HCT116 (cell line): ENCODE measurements at regions not wholly inside any gene's neighbourhood (a gene's known extent, or its start where the extent isn't known, plus 50 kb on each side); places are given as distances from the start of the nearest gene placed in this dataset.

Source experiments
- ATAC-seq: fragments of 200-7000 bp; cut with Tn5 transposase; 2 replicates; pipeline ENCODE4 v1.9.1; 2020; ENCODE audit warnings: mild to moderate bottlenecking, moderate library complexity
- BruUV-seq: library from RNA; stranded (reverse); fragments of 400-500 nt; replicated peaks from 2 replicates; lab custom pipeline; 2021; lab: Mats Ljungman, UMichigan
- CTCF ChIA-PET: fragments of 300-600 bp; sonication (Branson Sonifier 250); formaldehyde crosslinking; loops from one replicate; lab custom pipeline; 2021; ENCODE audit warnings: antibody characterized with exemption; lab: Charles Lee
- POLR2A ChIA-PET: fragments of 300-600, 350-600 bp; sonication (Branson Sonifier 250); formaldehyde crosslinking; loops from one replicate; lab custom pipeline; 2021; ENCODE audit warnings: antibody characterized with exemption; lab: Charles Lee
- RAD21 ChIA-PET, 2 experiments: fragments of 300-600 bp; sonication (Branson Sonifier 250); formaldehyde crosslinking; loops; one replicate each; lab custom pipeline; 2023; ENCODE audit warnings: low total read pairs in 2 of 2; ENCODE audit not compliant: uncharacterized antibody in 2 of 2, unreplicated experiment in 2 of 2, low non-redundant PET in 1 of 2; lab: Charles Lee
- DNase-seq: peaks from one replicate; pipeline ENCODE4 v3.0.0-alpha.2; 2010; ENCODE audit warnings: low read depth, low spot score
- H2AFZ ChIP-seq: fragments of 200-600 bp; shearing (Covaris generic), sonication (generic); 2 replicates; pipeline ENCODE4 v1.6.1; 2017; ENCODE audit warnings: low read depth, mixed run types, mixed read lengths, antibody characterized with exemption, low read length; ENCODE audit not compliant: poor library complexity, severe bottlenecking
- H3K27ac ChIP-seq: 2 replicates; pipeline ENCODE4 v1.5.1; 2012; ENCODE audit warnings: low read depth, low read length
- H3K27me3 ChIP-seq: fragments of 200-600 bp; sonication (generic); 2 replicates; pipeline ENCODE4 v1.6.1; 2016; ENCODE audit warnings: mixed run types, low read length, mixed read lengths; ENCODE audit not compliant: insufficient read depth
- H3K36me3 ChIP-seq, 2 experiments: fragments of 200-500 bp in 1 of 2; fragments of 200-600 bp in 1 of 2; sonication (Bioruptor generic) in 1 of 2; sonication (generic) in 1 of 2; 2 replicates each; pipeline versions ENCODE4 v1.5.1 to v1.6.1; 2014 to 2016; ENCODE audit warnings: low read length in 2 of 2, inconsistent platforms in 1 of 2, mixed read lengths in 1 of 2, mixed run types in 1 of 2; ENCODE audit not compliant: insufficient read depth in 2 of 2, control insufficient read depth in 1 of 2
- H3K4me1 ChIP-seq, 2 experiments: fragments of 200-600 bp in 1 of 2; sonication (generic) in 1 of 2; 2 replicates each; pipeline versions ENCODE4 v1.5.1 to v1.6.1; 2012 to 2017; ENCODE audit warnings: low read length in 2 of 2, inconsistent platforms in 1 of 2, mild to moderate bottlenecking in 1 of 2, mixed read lengths in 1 of 2, mixed run types in 1 of 2, moderate library complexity in 1 of 2; ENCODE audit not compliant: insufficient read depth in 2 of 2, control insufficient read depth in 1 of 2
- H3K4me2 ChIP-seq: fragments of 200-600 bp; sonication (generic); 2 replicates; pipeline ENCODE4 v1.6.1; 2017; ENCODE audit warnings: mixed run types, low read length, mixed read lengths
- H3K4me3 ChIP-seq, 2 experiments: fragments of 200-600 bp in 1 of 2; sonication (generic) in 1 of 2; replicated peaks in 1 of 2; 2 replicates each; pipeline ENCODE4 v1.5.1; 2011 to 2016; ENCODE audit warnings: low read length in 2 of 2, control low read depth in 1 of 2, low read depth in 1 of 2, mild to moderate bottlenecking in 1 of 2, mixed read lengths in 1 of 2, mixed run types in 1 of 2
- H3K79me2 ChIP-seq: fragments of 200-600 bp; sonication (generic); 2 replicates; pipeline ENCODE4 v1.6.1; 2017; ENCODE audit warnings: mild to moderate bottlenecking, mixed run types, low read length, moderate library complexity, mixed read lengths; ENCODE audit not compliant: insufficient read depth
- H3K9ac ChIP-seq: fragments of 200-600 bp; sonication (generic); 2 replicates; pipeline ENCODE4 v1.6.1; 2016; ENCODE audit warnings: low read length, mixed read lengths
- H3K9me2 ChIP-seq: fragments of 200-600 bp; sonication (generic), shearing (Covaris generic); 2 replicates; pipeline ENCODE4 v1.6.1; 2017; ENCODE audit warnings: mixed run types, mild to moderate bottlenecking, moderate library complexity; ENCODE audit not compliant: insufficient read depth
- H3K9me3 ChIP-seq, 2 experiments: fragments of 200-500 bp in 1 of 2; fragments of 200-600 bp in 1 of 2; sonication (Bioruptor generic) in 1 of 2; sonication (generic) in 1 of 2; 2 replicates each; pipeline ENCODE4 v1.6.1; 2014 to 2017; ENCODE audit warnings: low read length in 2 of 2, mixed read lengths in 2 of 2, inconsistent platforms in 1 of 2, low read depth in 1 of 2, mild to moderate bottlenecking in 1 of 2, mixed run types in 1 of 2, moderate library complexity in 1 of 2; ENCODE audit not compliant: control insufficient read depth in 1 of 2, insufficient read depth in 1 of 2
- H4K20me1 ChIP-seq: fragments of 200-600 bp; sonication (generic), shearing (Covaris generic); 2 replicates; pipeline ENCODE4 v1.6.1; 2017; ENCODE audit warnings: mixed run types, mild to moderate bottlenecking, moderate library complexity; ENCODE audit not compliant: insufficient read depth
- EGR1 ChIP-seq: IDR thresholded peaks from 2 replicates; pipeline ENCODE4 v1.6.1; 2012; ENCODE audit warnings: low read depth
- ELF1 ChIP-seq: IDR thresholded peaks from 2 replicates; pipeline ENCODE4 v1.6.1; 2012; ENCODE audit warnings: low read depth, borderline replicate concordance
- EZH2 ChIP-seq: fragments of 200-600 bp; sonication (generic); IDR thresholded peaks from 2 replicates; pipeline ENCODE4 v1.6.1; 2017; ENCODE audit warnings: antibody characterized with exemption, mixed run types
- EZH2phosphoT487 ChIP-seq: fragments of 200-600 bp; IDR thresholded peaks from 2 replicates; pipeline ENCODE4 v1.6.1; 2018; ENCODE audit warnings: antibody characterized with exemption, borderline replicate concordance
- FOSL1 ChIP-seq: IDR thresholded peaks from 2 replicates; pipeline ENCODE4 v1.6.1; 2012; ENCODE audit warnings: low read depth
- JUND ChIP-seq: IDR thresholded peaks from 2 replicates; pipeline ENCODE4 v1.6.1; 2012
- POLR2A ChIP-seq: IDR thresholded peaks from 2 replicates; pipeline ENCODE4 v1.7.0; 2011; ENCODE audit warnings: borderline replicate concordance; ENCODE audit not compliant: insufficient read depth, insufficient read length; ENCODE audit errors: extremely low read depth
- RAD21 ChIP-seq: IDR thresholded peaks from 2 replicates; pipeline ENCODE4 v1.6.1; 2012; ENCODE audit warnings: low read depth, mild to moderate bottlenecking
- SIN3A ChIP-seq: IDR thresholded peaks from 2 replicates; pipeline ENCODE4 v1.6.1; 2012; ENCODE audit warnings: low read depth
- SP1 ChIP-seq: IDR thresholded peaks from 2 replicates; pipeline ENCODE4 v1.6.1; 2012; ENCODE audit warnings: low read depth
- TCF7L2 ChIP-seq: IDR thresholded peaks from 2 replicates; pipeline ENCODE4 v1.7.0; 2011; ENCODE audit warnings: borderline replicate concordance, inconsistent platforms; ENCODE audit not compliant: insufficient read depth, insufficient read length; ENCODE audit errors: extremely low read depth
- intact Hi-C: fragments of 100-400 bp; cut with micrococcal nuclease; formaldehyde crosslinking; loops from 2 replicates; pipeline ENCODE4 v1.10.0; 2022
- TF ChIP-seq, protein P1 (sequence below): IDR thresholded peaks from 2 replicates; pipeline ENCODE4 v1.6.1; 2012
- TF ChIP-seq, protein P2 (sequence below): IDR thresholded peaks from 2 replicates; pipeline ENCODE4 v1.6.1; 2012
- TF ChIP-seq, protein P3 (sequence below), 3 experiments: fragments of 200-600 bp in 1 of 3; sonication (generic) in 1 of 3; IDR thresholded peaks in 2 of 3; conservative IDR thresholded peaks in 1 of 3; 2 replicates each; pipeline ENCODE4 v1.5.1; 2012 to 2017; ENCODE audit warnings: low read depth in 2 of 3, low read length in 2 of 3, antibody characterized with exemption in 1 of 3, borderline replicate concordance in 1 of 3, control low read depth in 1 of 3, mild to moderate bottlenecking in 1 of 3, mixed read lengths in 1 of 3, mixed run types in 1 of 3, moderate library complexity in 1 of 3; ENCODE audit not compliant: insufficient read depth in 1 of 3

DNA sequence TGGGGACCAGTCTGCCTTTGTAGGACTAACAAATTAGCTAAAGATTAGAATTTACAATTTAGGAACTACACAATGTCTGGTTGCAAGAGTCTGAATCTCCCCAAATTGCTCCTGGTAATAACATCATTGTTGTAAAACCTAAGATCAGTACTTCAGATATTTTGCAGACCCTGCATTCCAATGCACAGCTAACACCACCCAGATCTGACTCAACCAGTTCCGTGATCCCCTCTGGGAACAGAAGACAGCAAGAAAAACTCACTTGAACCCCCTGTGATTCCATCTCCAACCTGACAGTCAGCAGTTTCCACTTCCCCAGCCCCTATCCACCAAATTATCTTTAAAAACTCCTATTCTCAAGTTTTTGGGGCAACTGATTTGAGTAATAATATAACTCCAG, 201.9 kb upstream of the ARPP21 start:
- BruUV-seq: no TSS peak
- intact Hi-C loops: no loop called here
- DNase-seq (no peak), ATAC-seq (no peak)
- Histone ChIP-seq H3K4me1 (no peaks in the 10 kb centered on the region), H3K9me2 (no peaks in the 10 kb centered on the region), H3K79me2 (no peaks in the 10 kb centered on the region), H3K9me3 (peaks cover 8 to 20% of the 10 kb centered on the region in 2 experiments; a peak in 2 of 4 replicates), H3K27ac (no peak overlapping the region), H3K4me2 (no peak overlapping the region), H3K27me3 (no peaks in the 10 kb centered on the region), H3K9ac (no peak overlapping the region)
- CTCF ChIA-PET: no interaction called here
- RAD21 ChIA-PET: no interaction called here
- TF ChIP-seq, protein P1, sequence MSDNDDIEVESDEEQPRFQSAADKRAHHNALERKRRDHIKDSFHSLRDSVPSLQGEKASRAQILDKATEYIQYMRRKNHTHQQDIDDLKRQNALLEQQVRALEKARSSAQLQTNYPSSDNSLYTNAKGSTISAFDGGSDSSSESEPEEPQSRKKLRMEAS: no peak
- TF ChIP-seq FOSL1 (no peak), EZH2phosphoT487 (no peak)
- TF ChIP-seq, all 23 proteins: peak for 0
- Histone ChIP-seq H3K4me3 (no peak overlapping the region), H4K20me1 (no peaks in the 10 kb centered on the region), H3K36me3 (no peaks in the 10 kb centered on the region), H2AFZ (no peak overlapping the region)
- POLR2A ChIA-PET: no interaction called here

DNA sequence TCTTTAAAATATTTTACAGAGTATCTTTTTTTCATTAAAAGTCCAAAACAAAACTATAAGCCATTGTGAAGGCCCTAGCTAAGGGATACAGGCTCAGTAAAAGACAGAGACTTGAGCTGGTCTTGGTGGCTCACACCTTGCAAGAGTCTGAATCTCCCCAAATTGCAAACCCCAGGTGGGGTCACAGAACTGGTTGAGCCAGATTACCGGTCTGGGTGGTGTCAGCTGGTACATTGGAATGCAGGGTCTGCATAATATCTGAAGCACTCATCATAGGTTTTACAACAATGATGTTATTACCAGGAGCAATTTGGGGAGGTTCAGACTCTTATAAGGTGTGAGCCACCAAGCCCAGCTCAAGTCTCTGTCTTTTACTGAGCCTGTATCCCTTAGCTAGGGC, 201.2 kb upstream of the ARPP21 start:
- H3K79me2 ChIP-seq: no peaks in the 10 kb centered on the region
- H2AFZ ChIP-seq: no peak overlapping the region
- TF ChIP-seq TCF7L2 (no peak), ELF1 (no peak), SIN3A (no peak), EGR1 (no peak), RAD21 (no peak), FOSL1 (no peak), SP1 (no peak), POLR2A (no peak), EZH2 (no peak), JUND (no peak)
- TF ChIP-seq, protein P2, sequence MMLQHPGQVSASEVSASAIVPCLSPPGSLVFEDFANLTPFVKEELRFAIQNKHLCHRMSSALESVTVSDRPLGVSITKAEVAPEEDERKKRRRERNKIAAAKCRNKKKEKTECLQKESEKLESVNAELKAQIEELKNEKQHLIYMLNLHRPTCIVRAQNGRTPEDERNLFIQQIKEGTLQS: no peak
- TF ChIP-seq, protein P3, sequence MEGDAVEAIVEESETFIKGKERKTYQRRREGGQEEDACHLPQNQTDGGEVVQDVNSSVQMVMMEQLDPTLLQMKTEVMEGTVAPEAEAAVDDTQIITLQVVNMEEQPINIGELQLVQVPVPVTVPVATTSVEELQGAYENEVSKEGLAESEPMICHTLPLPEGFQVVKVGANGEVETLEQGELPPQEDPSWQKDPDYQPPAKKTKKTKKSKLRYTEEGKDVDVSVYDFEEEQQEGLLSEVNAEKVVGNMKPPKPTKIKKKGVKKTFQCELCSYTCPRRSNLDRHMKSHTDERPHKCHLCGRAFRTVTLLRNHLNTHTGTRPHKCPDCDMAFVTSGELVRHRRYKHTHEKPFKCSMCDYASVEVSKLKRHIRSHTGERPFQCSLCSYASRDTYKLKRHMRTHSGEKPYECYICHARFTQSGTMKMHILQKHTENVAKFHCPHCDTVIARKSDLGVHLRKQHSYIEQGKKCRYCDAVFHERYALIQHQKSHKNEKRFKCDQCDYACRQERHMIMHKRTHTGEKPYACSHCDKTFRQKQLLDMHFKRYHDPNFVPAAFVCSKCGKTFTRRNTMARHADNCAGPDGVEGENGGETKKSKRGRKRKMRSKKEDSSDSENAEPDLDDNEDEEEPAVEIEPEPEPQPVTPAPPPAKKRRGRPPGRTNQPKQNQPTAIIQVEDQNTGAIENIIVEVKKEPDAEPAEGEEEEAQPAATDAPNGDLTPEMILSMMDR (IDR thresholded peaks at IDR 0.05 in 2 of 3, conservative IDR thresholded peaks at IDR 0.05 in 1 of 3; ENCODE audit: borderline replicate concordance in 1 of 3, insufficient read depth in 1 of 3, low read depth in 2 of 3, low read length in 2 of 3): no peak
- TF ChIP-seq, all 23 proteins: peak for 0
- H3K4me1 ChIP-seq: no peaks in the 10 kb centered on the region
- ATAC-seq: no peak
- ChIA-PET RAD21 (no interaction called here), POLR2A (no interaction called here), CTCF (no interaction called here)
- no TSS peak for BruUV-seq
- H3K27me3 ChIP-seq: no peaks in the 10 kb centered on the region
- intact Hi-C loops: no loop called here
- H3K36me3 ChIP-seq: no peaks in the 10 kb centered on the region
- no peaks in the 10 kb centered on the region for H3K9me2 ChIP-seq
- no peak overlapping the region for H3K4me2 ChIP-seq
- no peaks in the 10 kb centered on the region for H4K20me1 ChIP-seq
- H3K9ac ChIP-seq: no peak overlapping the region
- no peak for DNase-seq
- H3K9me3 ChIP-seq: peaks cover 8 to 18% of the 10 kb centered on the region in 2 experiments; a peak in 2 of 4 replicates
- no peak overlapping the region for H3K4me3 ChIP-seq
- no peak overlapping the region for H3K27ac ChIP-seq
